AG09319 (cell line): ENCODE measurements at regions not wholly inside any gene's neighbourhood (a gene's known extent, or its start where the extent isn't known, plus 50 kb on each side); places are given as distances from the start of the nearest gene placed in this dataset.

Source experiments
- DNase-seq: peaks from one replicate; pipeline ENCODE4 v3.0.0-alpha.2; 2010; ENCODE audit warnings: low read depth; ENCODE audit errors: extremely low read depth
- TF ChIP-seq, protein P1 (sequence below): IDR thresholded peaks from 2 replicates; pipeline ENCODE4 v1.5.1; 2011; ENCODE audit warnings: low read depth, mild to moderate bottlenecking, inconsistent platforms, low read length, moderate library complexity

DNA sequence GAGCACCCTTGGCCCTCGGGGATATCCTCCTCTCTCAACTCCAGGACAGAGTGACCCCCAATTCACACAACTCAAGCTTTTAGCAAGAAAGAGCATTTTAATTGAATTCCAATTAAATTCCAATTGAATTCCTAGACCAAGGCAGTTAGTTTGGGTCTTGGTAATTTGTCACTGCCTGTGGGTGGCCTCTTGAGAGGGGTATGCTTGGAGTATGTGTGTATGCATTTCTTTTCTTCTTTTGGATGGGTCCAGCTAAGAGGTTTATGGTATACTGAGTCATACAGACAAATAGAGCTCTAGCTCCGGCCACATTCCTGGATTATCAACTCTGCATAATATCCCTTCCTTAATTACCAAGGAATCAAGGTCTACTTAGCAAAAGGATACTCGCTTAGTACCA lies 136.7 kb downstream of the PCTP start:
- TF ChIP-seq, protein P1, sequence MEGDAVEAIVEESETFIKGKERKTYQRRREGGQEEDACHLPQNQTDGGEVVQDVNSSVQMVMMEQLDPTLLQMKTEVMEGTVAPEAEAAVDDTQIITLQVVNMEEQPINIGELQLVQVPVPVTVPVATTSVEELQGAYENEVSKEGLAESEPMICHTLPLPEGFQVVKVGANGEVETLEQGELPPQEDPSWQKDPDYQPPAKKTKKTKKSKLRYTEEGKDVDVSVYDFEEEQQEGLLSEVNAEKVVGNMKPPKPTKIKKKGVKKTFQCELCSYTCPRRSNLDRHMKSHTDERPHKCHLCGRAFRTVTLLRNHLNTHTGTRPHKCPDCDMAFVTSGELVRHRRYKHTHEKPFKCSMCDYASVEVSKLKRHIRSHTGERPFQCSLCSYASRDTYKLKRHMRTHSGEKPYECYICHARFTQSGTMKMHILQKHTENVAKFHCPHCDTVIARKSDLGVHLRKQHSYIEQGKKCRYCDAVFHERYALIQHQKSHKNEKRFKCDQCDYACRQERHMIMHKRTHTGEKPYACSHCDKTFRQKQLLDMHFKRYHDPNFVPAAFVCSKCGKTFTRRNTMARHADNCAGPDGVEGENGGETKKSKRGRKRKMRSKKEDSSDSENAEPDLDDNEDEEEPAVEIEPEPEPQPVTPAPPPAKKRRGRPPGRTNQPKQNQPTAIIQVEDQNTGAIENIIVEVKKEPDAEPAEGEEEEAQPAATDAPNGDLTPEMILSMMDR, result no peak

DNA sequence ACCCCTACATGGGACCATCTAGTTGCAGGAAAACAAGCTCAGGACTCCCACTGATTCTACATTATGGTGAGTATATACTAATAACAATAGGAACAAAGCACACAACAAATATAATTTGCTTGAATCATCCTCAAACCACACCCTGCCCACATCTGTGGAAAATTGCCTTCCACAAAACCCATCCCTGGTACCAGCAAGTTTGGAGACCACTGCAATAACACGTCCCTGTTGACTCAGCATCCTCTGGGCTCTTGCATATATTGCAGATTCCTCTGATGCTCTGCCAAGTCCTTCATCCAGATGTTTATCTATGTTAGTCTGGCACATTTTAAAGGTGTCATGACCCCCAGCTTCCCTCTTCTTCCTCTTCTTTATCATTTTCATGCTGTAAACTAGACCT lies 138.4 kb downstream of the PCTP start:
- no peak for DNase-seq
- TF ChIP-seq, protein P1, result no peak

More for the DNA sequence above, 136.7 kb downstream of the PCTP start:
- DNase-seq, result no peak

DNA sequence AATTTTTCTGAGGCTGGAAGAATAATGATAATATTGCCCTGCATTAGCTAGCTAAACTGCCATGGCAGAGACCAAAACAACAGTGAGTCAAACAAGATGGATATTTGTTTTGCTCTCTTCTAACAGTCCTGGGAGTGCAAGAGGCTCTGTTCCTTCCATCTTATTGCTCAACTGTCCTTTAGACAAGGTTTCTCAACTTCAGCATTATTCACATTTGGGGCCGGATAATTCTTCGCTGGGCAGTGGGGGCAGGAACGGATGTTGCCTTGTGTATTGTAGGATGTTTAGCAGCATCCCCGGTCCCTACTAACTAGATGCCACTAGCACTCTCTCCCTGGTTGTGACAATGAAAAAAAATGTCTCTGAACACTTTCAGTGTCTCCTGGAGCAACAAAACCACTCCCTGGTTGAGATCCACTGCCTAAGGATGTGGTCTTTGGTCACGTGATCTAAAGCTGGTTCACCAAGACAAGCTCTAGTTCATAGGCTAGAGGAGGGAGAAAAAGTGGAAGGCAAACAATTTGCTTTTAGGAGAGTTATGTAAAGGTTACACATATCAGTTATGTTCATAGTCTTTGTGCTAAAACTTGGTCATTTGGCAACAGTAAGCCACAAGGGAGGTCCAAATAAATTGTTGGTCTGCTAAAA lies 144.4 kb downstream of the PCTP start:
- no peak for DNase-seq
- TF ChIP-seq, protein P1, result no peak

DNA sequence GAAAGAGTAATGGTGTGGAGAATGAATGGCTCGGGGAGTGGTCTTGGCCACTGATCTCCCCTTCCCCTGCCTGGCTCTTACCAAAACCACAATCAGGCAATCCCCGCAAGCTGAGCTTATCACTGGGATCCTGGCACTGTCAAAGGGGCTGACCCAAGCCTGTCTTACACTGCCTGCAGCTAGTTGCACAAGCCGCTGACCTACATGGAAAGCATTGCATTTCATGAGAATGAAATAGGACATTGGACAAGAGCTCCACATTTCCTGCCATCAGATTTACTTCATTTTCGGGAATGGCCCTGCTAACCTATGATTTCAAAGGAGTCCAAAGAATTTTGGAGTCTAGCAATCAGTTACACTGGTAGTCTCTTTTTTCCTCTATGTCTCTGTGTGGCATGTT lies 146.4 kb downstream of the PCTP start:
- DNase-seq, result no peak
- TF ChIP-seq, protein P1, result no peak

DNA sequence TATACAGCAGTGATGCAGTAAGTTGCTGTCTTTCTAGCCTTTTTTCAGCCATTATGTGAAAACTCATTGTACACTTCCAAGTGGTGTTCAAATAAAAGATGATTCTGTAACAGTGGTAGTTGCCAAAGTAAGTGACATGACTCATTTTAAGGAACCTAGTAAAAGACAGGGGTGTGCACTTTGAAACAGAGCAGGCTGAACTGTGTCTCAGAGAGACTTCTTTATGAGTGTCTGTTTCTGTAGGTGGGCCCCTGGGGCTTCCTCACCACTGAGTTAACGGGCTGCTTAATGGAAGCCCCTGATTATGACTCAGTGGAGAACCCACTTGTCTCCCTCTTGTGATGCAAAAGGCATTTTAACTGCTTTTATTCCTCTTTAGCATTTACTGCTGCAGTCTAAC lies 147.3 kb downstream of the PCTP start:
- TF ChIP-seq, protein P1, result no peak
- DNase-seq, result no peak

DNA sequence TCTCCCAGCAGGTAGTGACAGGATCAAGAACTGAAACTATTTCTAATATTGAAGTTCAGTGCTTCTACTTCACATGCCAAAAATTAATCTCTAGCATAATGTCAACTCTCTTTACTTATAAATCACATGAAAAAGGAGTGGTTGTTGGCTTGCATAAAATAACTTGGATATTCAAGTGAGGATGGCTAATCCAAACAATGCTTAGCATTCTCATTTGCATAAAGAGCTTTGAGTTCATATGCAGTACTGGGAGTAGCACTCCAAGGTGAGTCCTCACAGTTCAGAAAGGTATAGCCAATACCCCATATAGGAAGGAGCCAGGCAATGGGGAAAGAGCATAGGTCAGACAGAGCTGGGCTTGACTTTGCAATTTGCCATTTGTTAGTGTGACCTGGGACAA lies 149.3 kb downstream of the PCTP start:
- TF ChIP-seq, protein P1, result no peak
- no peak for DNase-seq

DNA sequence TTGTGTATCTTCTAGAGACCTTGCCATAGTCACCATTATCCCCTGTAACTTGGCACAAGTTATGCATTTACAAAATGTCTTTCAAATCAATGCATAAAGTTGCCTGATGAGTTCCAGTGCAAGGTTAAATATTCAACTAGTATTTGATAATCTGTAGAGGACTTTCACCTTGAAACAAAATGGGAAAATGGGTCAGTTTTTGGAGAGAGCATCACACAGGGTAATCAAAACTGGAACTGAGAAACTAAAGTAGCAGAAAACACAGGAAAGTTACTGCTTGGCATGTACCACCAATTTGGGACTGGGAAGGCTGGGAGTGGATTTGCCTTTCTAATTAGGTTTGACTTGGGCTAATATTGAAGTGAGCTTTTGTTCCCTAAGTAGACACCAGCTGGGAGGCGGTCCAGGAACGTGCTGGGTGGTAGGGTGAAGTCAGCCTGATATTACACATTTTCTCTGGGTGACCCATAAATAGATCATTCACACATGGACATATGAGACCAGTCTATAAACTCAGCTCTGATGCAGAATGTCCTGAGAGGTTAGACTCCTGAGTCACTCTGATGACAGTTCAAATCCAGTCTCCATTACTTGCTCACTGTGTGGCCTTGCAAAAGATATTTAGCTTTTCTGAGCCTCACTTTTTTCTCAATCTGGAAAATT lies 152.3 kb downstream of the PCTP start:
- TF ChIP-seq, protein P1, result no peak
- DNase-seq, result no peak
